Stimulated activated CD8-positive, alpha-beta memory T cell treated with anti-CD3 and anti-CD28 coated beads, Interleukin-2, amount 100 ng/mL, for 1 hour (primary cell): ENCODE measurements at regions not wholly inside any gene's neighbourhood (a gene's known extent, or its start where the extent isn't known, plus 50 kb on each side); places are given as distances from the start of the nearest gene placed in this dataset.
A peak's percentile ranks its signal among the peaks of the same experiment; 100 is the strongest.
"Not testable (repeated sequence)": the region's sequence is repeated elsewhere in the genome, so short reads cannot be mapped to it uniquely, and the experiment has no call there.

Experiments used
- DNase-seq, 2 donors: peaks; one replicate each; pipeline ENCODE4 v3.0.0-alpha.2; 2020; ENCODE audit warnings: low read depth in 2 of 2

GRCh38 chr21:17738176-17738953, 80.8 kb downstream of the C21orf91 start:
- no peak for DNase-seq

GRCh38 chr21:17736072-17736471, 83.1 kb downstream of the C21orf91 start:
- DNase-seq: no peak

GRCh38 chr21:17733209-17733608, 85.9 kb downstream of the C21orf91 start:
- DNase-seq: no peak

GRCh38 chr21:17732306-17732705, 86.8 kb downstream of the C21orf91 start:
- no peak for DNase-seq

- DNase-seq: no peak
Measured at GRCh38 chr21:17731554-17731953, 87.6 kb downstream of the C21orf91 start.

- no peak for DNase-seq
Measured at GRCh38 chr21:17730782-17731181, 88.4 kb downstream of the C21orf91 start.

GRCh38 chr21:17729455-17729854, 89.7 kb downstream of the C21orf91 start:
- no peak for DNase-seq

GRCh38 chr21:17727361-17727760, 91.8 kb downstream of the C21orf91 start:
- DNase-seq: no peak

GRCh38 chr21:17726047-17726829, 92.9 kb downstream of the C21orf91 start:
- no peak for DNase-seq

GRCh38 chr21:17725339-17725738, 93.8 kb downstream of the C21orf91 start:
- DNase-seq: no peak

- DNase-seq: no peak
Measured at GRCh38 chr21:17712887-17713286, 100.2 kb upstream of the BTG3 start.

- DNase-seq: no peak
Measured at GRCh38 chr21:17711896-17712295, 99.2 kb upstream of the BTG3 start.

- DNase-seq: no peak
Measured at GRCh38 chr21:17709266-17709611, 96.5 kb upstream of the BTG3 start.

- no peak for DNase-seq
Measured at GRCh38 chr21:17708522-17709265, 96.0 kb upstream of the BTG3 start.

GRCh38 chr21:17699524-17700189, 87.0 kb upstream of the BTG3 start:
- no peak for DNase-seq

- DNase-seq: no peak
Measured at GRCh38 chr21:17697473-17697872, 84.8 kb upstream of the BTG3 start.

- DNase-seq: not testable (repeated sequence)
Measured at GRCh38 chr21:17694416-17694815, 81.7 kb upstream of the BTG3 start.

- DNase-seq: no peak
Measured at GRCh38 chr21:17693801-17694200, 81.1 kb upstream of the BTG3 start.

GRCh38 chr21:17690078-17690494, 77.4 kb upstream of the BTG3 start:
- DNase-seq: no peak

- DNase-seq: peak; percentile 11 to 18
Measured at GRCh38 chr21:17688912-17689874, 76.5 kb upstream of the BTG3 start.

- DNase-seq: no peak
Measured at GRCh38 chr21:17682924-17683323, 70.2 kb upstream of the BTG3 start.
